ENCODE measurements at regions not wholly inside any gene's neighbourhood (a gene's known extent, or its start where the extent isn't known, plus 50 kb on each side); places are given as distances from the start of the nearest gene placed in this dataset.

GRCh38 chr3:28936154-28936553, 344.7 kb upstream of the RBMS3 start:
- Histone ChIP-seq H3K27ac (no peak overlapping the region), H3K9me3 (no peaks in the 10 kb centered on the region), H3K36me3 (no peaks in the 10 kb centered on the region), H3K4me1 (peaks cover 0 to 23% (median 2%) of the 10 kb centered on the region in 12 donors), H3K27me3 (no peaks in the 10 kb centered on the region), H3K4me3 (no peak overlapping the region)
- no peak for DNase-seq
- TF ChIP-seq CTCF (IDR thresholded peaks at IDR 0.05) (no peak), POLR2A (IDR thresholded peaks at IDR 0.05) (no peak)
- intact Hi-C loops (cut with DNase I): no loop called here
- WGBS, 4 donors: 69 to 73% (median 71%) methylated on average over 2 of the region's 2 CpGs
- ATAC-seq: no peak

GRCh38 chr3:28940530-28940929, 340.3 kb upstream of the RBMS3 start:
- Histone ChIP-seq H3K27me3 (no peaks in the 10 kb centered on the region), H3K4me1 (peaks cover 0 to 20% (median 2%) of the 10 kb centered on the region in 12 donors), H3K27ac (peak overlapping the region in 3 of 12 donors; percentile 5 to 53 (median 11)), H3K4me3 (no peak overlapping the region), H3K36me3 (no peaks in the 10 kb centered on the region), H3K9me3 (no peaks in the 10 kb centered on the region)
- DNase-seq (no peak), ATAC-seq (peak in 2 of 4 donors; percentile 47 to 52)
- TF ChIP-seq POLR2A (IDR thresholded peaks at IDR 0.05): no peak
- TF ChIP-seq CTCF (IDR thresholded peaks at IDR 0.05): no peak
- intact Hi-C loops (cut with DNase I): no loop called here

- no peaks in the 10 kb centered on the region for H3K36me3 ChIP-seq
- 80 to 96% (median 94%) methylated on average over 1 of the region's 1 CpG for whole genome bisulfite sequencing, 4 donors
- H3K9me3 ChIP-seq: no peaks in the 10 kb centered on the region
- no peak for DNase-seq
- no peak for ATAC-seq
- intact Hi-C loops (cut with DNase I): no loop called here
- TF ChIP-seq CTCF (IDR thresholded peaks at IDR 0.05) (no peak), POLR2A (IDR thresholded peaks at IDR 0.05) (no peak)
- no peak overlapping the region for H3K4me3 ChIP-seq
- peak overlapping the region in 3 of 12 donors; percentile 5 to 53 (median 11) for H3K27ac ChIP-seq
- H3K27me3 ChIP-seq: no peaks in the 10 kb centered on the region
- H3K4me1 ChIP-seq: peaks cover 0 to 20% (median 2%) of the 10 kb centered on the region in 12 donors
Measured at GRCh38 chr3:28940994-28941393, 339.9 kb upstream of the RBMS3 start.

GRCh38 chr3:28947061-28947460, 333.8 kb upstream of the RBMS3 start:
- no peak for DNase-seq
- no peaks in the 10 kb centered on the region for H3K9me3 ChIP-seq
- H3K27me3 ChIP-seq: no peaks in the 10 kb centered on the region
- H3K4me3 ChIP-seq: no peak overlapping the region
- no peaks in the 10 kb centered on the region for H3K36me3 ChIP-seq
- TF ChIP-seq CTCF (IDR thresholded peaks at IDR 0.05): no peak
- TF ChIP-seq POLR2A (IDR thresholded peaks at IDR 0.05): no peak
- peaks cover 0 to 5% (median 0%) of the 10 kb centered on the region in 12 donors for H3K4me1 ChIP-seq
- intact Hi-C loops (cut with DNase I): no loop called here
- no peak overlapping the region for H3K27ac ChIP-seq
- WGBS, 4 donors: 49 to 69% (median 61%) methylated on average over 2 of the region's 2 CpGs
- ATAC-seq: no peak

Data from heart left ventricle (tissue), 16 donors.